ENCODE measurements at regions not wholly inside any gene's neighbourhood (a gene's known extent, or its start where the extent isn't known, plus 50 kb on each side); places are given as distances from the start of the nearest gene placed in this dataset.
"Not testable (repeated sequence)": the region's sequence is repeated elsewhere in the genome, so short reads cannot be mapped to it uniquely, and the experiment has no call there.

DNA sequence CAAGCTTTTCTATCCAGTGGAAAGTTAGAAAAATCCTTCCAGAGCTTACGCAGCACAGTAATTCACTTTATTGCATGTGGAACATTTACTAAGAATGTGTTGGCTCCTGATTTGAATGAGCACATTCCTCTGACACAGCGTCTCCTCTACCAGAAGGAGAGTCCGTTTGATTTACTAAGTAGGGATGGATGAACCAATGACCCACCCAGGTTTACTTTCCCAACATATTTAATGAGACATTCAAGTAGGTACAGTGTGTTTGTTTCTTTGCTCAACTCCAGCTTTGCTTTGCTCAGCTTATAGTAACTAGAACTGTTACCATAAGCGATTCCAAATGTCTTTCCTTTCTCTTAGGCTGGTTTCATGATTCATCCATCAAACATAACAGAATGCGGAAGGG, 161.7 kb downstream of the SMARCA1 start:
- DNase-seq (ENCODE audit: low spot score) = no peak

DNA sequence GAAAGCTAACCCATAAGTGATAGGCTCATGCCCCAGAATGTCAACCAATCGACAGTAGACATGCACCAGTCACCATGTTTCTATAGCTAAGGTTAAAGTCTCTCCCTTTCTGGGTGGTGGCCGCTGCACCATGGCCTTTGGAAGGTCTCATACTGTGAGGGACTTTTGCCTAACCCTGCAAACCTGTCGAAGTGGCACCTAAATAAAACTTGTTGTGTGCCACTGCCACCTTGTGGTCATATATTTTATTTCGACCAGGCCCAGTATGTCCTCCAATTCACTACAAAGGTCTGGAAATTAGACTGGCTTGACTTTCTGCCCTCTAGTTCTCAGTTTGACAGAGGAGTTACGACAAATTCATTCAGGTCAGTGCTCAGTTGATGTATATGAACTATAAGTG, 163.1 kb downstream of the SMARCA1 start:
- DNase-seq (ENCODE audit: low spot score) = peak; percentile 71

DNA sequence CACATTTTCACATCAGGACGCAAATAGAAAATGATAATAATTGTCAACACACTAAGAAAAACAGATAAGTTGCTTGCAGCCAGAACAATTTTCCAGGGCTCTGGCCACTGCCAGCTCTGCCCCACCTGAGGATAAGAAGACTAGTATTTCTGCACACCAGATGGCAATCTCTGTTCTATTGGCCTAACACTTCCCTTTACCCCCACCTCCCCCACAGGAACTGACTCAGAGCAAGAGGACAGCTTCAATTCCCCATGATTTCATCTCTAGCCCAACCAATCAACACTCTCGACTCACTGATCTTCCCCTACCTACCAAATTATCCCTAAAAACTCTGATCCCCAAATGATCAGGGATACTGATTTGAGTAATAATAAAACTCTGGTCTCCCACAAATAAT, 164.0 kb downstream of the SMARCA1 start:
- DNase-seq (ENCODE audit: low spot score) = peak; percentile 40

DNA sequence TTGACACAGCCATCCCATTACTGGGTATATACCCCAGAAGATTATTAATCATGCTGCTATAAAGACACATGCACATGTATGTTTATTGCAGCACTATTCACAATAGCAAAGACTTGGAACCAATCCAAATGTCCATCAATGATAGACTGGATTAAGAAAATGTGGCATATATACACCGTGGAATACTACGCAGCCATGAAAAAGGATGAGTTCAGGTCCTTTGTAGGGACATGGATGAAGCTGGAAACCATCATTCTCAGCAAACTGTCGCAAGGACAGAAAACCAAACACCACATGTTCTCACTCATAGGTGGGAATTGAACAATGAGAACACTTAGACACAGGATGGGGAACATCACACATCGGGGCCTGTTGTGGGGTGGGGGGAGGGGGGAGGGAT, 165.9 kb downstream of the SMARCA1 start:
- not testable (repeated sequence) for DNase-seq (ENCODE audit: low spot score)

DNA sequence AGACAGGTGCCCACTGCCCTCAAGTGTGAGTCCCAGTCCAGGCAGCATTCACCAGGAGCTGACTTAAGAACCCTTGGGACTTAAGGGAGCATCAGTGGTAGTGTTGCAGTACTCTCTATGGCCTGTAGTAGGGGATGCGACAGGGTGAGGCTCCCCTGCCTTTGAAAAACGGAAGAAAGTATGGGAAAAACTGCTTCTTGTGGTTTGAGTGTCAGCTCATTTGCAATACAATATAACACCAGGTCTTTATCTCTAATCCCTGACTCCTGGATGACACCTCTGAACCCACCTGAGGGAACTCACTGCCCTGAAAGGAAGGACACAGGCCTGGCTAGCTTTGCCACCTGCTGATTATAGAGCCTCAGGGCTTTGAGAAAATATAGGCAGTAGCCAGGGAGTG, 176.0 kb downstream of the SMARCA1 start:
- DNase-seq (ENCODE audit: low spot score) = no peak

DNA sequence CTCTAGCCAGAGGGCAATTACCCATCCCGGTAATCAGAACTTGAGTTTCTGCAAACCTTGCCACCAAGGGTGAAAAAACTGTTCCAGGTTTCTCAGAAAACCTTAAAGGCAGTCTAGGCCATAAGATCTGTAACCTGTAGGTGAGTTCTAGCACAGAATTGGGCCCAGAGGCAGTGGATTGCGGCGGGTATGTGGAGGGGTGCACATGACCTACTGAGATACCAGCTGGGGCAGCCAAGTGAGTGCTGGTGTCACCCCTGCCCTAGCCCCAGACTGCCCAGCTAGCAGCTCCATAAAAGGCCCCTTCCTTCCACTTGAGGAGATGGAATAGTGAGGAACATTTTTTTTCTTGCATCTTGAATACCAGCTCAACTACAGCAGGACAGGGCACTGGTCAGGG, 176.7 kb downstream of the SMARCA1 start:
- no peak for DNase-seq (ENCODE audit: low spot score)

DNA sequence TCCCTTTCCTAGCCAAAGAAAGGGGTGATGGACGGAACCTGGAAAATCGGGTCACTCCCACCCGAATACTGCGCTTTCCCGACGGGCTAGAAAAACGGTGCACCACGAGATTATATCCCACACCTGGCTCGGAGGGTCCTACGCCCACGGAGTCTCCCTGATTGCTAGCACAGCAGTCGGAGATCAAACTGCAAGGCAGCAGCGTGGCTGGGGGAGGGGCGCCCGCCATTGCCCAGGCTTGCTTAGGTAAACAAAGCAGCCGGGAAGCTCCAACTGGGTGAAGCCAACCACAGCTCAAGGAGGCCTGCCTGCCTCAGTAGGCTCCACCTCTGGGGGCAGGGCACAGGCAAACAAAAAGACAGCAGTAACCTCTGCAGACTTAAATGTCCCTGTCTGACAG, 186.0 kb downstream of the SMARCA1 start:
- not testable (repeated sequence) for DNase-seq (ENCODE audit: low spot score)

DNA sequence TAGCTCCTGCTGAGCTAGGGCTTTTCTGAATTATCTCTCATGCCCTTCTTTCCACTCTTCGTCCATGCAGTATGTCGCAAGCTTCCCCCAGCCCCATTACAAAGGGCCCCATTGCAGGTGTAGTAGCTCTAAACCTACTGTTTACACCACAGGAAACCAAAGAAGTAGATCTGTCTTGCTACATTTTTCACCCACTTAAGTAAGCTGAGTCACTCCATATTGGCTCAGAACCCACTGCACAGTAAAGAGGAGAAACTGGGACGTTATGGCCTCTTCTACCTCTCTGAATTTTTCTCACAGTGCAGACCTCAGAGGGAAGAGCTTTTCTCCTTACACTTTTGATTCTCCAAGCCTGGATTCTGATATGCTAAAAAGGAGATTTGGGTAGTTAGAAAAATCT, 200.2 kb downstream of the SMARCA1 start:
- no peak for DNase-seq (ENCODE audit: low spot score)

DNA sequence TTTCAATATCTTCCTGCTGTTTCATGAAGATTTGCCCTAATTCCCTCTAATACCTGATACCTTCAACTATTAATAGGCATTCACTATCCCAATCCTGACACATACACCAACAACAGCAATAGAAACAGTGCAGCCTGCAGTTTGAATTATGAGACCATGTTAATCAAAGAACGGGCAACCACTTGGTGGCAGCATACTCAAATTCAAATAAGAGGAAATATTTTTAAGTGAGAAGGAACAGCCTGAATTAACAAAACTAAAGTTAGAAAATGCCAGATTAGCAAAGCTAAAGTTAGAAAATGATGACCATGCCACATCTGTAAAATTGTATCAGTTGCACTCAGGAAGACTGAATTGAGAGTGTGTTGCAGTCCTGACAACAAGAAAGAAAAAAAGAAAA, 204.9 kb downstream of the SMARCA1 start:
- peak; percentile 54 for DNase-seq (ENCODE audit: low spot score)

DNA sequence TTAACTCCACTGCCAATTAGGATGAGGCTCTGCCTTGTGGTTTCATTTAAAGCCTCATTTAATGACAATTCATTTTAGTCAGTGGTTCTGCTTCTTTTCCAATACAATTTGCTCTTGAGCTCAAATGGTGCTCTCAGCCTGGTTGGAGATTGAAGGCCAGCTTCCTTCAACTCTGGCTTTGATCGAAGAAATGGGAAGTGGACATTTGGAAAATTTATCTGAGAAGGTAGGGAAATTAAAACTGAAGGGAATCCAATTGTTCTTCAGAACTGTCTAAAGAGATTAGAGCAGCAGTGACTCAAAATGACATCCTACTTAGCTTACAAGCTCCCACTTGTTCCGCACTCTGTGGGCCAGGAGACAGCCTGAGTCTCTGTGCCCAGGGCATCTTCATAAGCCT, 206.8 kb downstream of the SMARCA1 start:
- DNase-seq (ENCODE audit: low spot score) = no peak

DNA sequence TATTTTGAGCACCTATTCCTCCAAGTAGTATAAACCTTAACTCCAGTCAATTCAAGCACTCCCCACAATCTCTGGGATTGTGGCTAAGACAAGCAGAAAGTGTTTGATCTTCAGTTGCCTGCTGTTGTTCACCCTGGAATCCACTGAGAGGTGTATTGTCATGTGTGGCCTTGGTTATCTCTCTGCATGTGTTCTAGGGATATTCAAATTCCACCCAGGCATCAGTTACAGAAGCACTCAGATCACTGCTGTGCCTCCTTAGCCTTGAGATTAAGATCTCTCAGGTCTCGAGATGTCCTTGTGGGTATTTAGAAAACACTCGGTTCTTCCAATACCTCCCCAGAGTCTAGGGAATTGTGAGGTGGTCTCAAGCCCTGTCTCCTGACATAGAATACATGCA, 213.3 kb downstream of the SMARCA1 start:
- no peak for DNase-seq (ENCODE audit: low spot score)

DNA sequence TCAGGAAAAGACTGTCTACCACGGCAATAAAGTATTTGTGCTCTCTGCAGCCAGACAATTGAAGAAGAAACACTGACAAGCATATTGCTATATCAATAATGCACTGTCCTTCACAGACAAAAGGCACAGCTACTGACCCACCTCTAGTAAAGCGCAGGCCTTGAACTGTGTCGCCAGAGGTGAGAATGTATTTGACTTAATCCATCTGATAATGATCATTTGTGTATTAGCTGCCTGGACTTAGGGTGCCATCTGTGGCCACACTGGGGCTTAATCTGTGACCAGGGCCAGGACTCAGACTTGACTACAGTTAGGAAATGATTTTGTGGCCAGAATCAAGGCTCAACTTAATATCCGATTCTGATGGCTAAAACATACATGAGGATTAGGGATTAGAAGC, 260.4 kb downstream of the SMARCA1 start:
- DNase-seq (ENCODE audit: low spot score) = no peak

DNA sequence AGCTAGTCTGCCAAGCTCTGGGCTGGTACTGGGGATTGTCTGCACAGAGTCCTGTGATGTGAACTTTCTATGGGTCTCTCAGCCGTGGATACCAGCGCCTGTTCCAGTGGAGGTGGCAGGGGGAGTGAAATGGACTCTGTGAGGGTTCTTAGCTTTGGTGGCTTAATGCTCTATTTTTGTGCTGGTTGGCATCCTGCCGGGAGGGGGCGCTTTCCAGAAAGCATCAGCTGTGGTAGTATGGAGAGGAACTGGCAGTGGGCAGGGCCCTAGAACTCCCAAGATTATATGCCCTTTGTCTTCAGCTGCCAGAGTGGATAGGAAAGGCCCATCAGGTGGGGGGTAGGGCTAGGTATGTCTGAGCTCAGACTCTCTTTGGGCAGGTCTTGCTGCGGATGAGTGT, 267.8 kb downstream of the SMARCA1 start:
- DNase-seq (ENCODE audit: low spot score) = not testable (repeated sequence)

DNA sequence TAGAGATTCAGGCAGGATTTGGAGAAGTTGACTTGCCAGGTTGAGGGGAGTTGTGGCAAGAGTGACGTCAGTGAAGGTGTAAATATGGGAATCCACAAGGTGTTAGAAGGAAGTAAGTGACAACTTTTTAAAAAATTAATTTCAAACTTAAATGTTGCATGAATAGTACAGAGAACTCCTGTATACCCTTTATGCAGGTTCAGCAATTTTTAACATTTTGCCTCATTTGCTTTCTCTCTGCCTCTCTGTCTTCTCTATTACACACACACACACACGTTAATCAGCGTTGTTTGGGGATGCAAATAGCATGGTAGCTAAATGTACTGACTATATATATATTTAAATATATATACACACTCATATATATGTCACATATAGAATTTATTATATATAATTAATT, 273.7 kb downstream of the SMARCA1 start:
- DNase-seq (ENCODE audit: low spot score) = no peak

DNA sequence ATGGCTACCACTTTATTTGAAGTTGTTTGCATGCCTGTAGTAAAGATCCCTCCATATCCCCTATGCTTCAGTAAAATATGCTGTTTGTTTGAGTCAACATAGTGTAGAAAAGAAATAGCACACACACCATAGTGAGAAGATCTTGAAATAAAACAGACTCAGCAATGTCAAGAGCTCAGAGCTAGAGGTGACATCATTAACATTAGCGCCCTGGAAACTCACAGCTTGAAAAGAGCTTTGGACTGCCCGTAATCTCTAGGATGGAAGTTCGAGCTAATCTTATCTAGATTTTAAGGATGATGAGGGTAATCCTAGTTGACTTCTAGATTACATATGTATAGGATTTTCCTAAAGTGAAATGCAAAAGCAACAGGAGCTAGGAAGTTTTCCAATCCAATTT, 275.6 kb downstream of the SMARCA1 start:
- DNase-seq (ENCODE audit: low spot score) = no peak

DNA sequence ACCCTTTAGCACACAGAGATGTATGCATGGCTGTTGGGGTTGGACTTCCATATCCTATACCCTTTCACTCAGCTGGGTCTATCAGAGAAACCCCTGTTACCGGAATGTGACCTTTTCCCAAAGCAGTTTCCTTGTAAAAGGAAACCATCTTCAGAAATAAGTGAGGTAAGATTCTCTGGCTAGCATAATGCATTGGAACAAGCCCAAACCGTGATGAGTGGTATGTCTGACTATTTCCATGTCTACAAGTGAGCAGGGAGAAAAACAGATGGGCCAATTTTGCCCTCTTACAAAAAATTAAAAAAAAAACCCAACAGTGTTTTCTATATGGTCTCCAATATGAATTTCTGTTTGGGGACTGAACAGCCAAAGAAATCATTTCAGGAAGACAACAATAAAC, 283.9 kb downstream of the SMARCA1 start:
- no peak for DNase-seq (ENCODE audit: low spot score)

DNA sequence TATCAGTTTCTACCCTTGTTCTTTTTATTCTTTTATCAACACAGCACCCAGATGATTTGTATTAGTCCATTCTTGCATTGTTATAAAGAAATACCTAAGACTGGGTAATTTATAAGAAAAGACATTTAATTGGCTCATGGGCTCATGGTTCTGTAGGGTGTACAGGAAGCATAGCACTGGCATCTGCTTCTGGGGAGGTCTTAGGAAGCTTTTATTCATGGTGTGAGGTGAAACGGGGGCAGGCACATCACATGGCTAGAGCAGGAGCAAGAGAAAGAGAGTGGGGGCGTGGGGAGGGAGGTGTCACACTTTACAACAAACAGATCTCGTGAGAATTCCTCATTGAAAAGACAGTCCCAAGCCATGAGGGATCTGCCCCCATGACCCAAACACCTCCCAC, 285.3 kb downstream of the SMARCA1 start:
- no peak for DNase-seq (ENCODE audit: low spot score)

DNA sequence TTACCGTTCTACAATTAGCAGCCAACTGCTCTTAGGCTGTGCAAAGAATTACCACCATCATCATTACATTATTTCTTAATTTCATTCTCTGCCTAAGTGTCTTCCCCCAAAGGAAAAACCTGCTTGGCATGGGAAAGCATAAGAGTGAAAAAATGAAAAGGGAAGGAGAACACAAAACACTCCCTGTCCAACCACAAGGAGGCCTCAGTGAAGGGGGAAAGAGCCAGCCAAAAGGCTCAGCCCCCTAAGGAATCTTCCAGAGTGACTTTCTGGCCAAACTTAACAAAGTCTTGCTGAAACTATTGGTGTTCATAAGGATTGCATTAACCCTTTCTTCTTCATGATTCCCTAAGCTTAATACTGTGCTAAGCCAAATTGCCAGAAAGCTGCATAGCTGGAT, 287.4 kb downstream of the SMARCA1 start:
- DNase-seq (ENCODE audit: low spot score) = no peak

DNA sequence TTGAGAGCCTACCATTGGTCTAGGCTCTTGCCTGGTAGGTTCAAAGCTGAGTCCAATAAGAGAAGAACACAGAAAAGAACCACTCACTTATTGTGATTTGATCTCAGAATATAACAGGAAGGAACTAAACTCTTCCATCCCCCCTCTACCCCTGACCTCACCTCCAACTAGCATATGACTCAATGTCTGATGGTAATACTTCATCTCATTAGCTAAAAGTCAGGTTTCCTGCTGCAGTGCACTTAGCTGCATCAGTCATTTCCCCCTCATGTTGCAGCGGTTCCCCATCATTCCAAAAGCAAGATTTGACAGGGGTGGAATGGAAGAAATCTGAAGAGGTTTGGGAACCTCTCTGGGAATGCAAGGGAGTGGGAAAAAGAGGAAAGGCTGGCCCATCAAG, 289.5 kb downstream of the SMARCA1 start:
- DNase-seq (ENCODE audit: low spot score) = peak; percentile 1

DNA sequence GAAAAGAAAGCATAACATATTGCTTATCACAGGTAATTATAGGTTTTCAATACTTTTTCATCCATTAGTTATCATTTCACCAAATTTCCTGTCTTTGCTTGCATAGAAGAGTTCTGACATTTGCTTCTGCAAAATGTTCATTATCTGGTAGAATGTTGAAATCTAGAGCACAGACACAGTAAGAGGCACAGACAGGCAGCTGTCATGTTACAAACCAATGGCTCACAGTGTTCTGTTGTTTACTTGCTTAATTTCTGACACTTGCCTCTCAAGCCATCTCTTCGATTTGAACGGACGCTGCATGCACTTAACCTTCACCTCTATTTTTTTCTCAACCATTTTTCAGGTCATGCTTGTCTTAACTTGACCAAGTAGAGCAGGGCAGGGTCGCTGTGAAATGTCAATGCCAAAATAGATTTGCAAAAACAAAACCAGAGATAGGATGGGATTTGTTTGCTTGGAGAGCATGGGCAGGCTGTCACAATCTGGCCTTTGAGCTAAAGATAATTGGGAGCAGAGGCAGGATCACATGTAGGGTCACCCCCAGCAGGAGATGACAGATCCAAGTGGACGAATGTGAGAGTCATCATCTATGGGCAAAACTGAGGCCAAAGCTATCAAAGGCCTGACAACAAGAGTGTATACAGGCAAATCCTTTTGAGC, 292.3 kb downstream of the SMARCA1 start:
- no peak for DNase-seq (ENCODE audit: low spot score)

DNA sequence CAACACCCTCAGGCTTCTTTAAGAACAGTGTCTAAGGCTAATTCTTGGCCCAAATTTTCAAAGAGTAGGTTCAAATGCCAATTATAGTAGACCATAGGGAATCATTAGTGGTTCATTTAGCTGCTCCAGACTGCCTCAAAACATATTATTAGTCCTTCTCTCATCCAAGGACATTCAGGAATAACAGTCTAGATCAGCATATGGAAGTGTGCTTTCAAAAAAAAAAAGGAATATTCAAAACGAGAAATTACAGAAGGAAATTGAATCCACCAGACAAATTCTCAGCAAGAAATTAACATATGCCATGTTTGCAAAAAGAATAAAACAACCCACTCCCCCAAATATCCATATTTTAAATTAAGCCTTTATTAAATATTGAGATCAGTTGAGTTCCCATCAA, 293.1 kb downstream of the SMARCA1 start:
- DNase-seq (ENCODE audit: low spot score) = no peak

DNA sequence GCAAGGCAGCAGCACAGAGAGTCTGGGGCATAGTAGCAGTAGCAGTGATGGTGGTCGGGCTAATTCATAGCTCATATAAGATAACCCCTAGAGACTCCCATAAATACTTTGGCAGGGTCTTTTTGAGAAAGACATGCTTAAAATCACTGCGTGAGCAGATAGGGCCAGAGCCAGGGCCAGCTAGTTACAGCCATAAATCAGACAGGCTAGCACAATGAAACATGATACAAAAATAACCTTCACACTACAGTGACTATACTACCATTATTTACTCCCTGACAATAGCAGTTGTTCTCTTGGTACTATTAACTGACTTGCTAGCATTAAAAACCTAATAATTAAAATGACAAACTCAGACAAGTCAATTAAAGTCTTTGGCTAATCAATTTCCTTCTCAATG, 295.9 kb downstream of the SMARCA1 start:
- no peak for DNase-seq (ENCODE audit: low spot score)

DNA sequence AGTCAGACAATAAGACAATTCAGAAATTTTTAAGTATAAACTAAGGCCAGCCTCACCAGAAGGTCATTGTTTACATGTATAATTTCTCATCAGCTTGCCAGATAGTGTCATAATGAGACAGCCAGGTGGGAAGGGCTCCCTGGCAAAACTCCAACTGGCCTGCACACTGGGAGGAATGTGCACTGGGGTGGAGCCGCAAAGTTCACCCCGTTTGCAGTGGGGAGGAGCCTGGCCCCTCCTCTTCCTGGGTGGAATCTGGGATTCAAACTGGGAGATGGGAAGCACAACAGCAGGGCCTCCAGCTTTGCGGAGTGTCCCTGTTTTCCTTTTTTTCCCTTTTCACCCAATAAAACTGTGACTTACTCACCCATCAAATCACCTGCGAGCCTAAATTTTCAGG, 329.9 kb downstream of the SMARCA1 start:
- no peak for DNase-seq (ENCODE audit: low spot score)

DNA sequence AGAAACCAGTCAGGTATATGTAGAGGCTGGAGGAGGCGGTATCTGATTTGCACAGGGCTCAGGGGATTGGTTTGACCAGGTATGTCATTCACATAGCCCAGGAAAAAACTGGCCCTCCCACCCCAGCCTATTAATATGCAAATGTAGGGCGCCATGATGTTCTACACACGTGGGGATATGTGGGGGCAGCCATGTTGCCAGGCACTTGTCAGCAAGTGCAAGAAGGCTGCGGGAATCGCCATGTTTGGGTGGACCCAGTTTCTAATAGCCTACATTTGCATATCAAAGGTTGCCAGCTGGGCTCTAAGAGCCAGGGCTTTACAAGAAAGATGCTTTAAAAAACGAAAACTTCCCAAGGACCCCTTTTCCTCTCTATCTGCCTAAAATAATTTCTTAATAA, 335.1 kb downstream of the SMARCA1 start:
- no peak for DNase-seq (ENCODE audit: low spot score)

DNA sequence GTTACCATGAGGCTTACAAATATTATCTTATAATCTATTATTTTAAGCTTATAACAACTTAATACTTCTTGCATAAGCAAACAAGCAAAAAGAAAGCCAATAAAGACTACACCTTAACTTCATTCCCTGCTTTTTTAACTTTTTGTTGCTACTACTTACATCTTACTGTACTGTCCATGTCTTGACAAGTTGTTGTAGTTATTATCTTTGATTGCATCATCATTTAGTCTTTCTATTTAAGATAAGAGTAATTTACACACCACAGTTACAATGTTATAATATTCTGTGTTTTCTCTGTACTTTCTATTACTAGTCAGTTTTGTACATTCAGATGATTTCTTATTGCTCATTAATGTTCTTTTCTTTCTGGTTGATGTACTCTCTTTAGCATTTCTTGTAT, 346.6 kb downstream of the SMARCA1 start:
- DNase-seq (ENCODE audit: low spot score) = no peak

Data from RKO (cell line).